ENCODE measurements at regions not wholly inside any gene's neighbourhood (a gene's known extent, or its start where the extent isn't known, plus 50 kb on each side); places are given as distances from the start of the nearest gene placed in this dataset.

DNA sequence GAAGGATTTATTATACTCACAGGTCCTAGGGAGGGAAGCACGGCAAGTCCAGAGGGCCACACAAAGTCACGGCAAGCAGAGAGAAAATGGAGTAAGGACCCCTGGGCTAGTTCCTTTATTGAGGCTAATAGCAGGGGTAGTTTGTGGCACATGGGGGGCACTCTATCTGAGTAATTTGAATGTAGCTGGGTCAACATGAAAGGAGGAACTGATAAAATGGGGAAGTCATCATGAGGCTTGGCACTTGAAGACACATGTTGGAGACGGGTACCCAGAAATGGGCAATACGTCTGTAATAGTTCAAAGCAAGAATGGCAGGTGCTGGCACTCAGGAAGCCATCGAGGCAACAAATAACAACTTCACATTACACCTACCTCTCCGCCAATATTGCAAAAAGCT is 1136.4 kb downstream of the MRPL39 start:
- Histone ChIP-seq H3K9me3 (ENCODE audit: severe bottlenecking) (no peaks in the 10 kb centered on the region), H3K27me3 (ENCODE audit: insufficient read depth, low read depth, severe bottlenecking) (no peaks in the 10 kb centered on the region), H3K4me3 (ENCODE audit: low read depth, low read length) (no peak overlapping the region), H3K27ac (no peak overlapping the region), H3K36me3 (no peaks in the 10 kb centered on the region)
- DNase-seq = no peak
- TF ChIP-seq, protein P1, sequence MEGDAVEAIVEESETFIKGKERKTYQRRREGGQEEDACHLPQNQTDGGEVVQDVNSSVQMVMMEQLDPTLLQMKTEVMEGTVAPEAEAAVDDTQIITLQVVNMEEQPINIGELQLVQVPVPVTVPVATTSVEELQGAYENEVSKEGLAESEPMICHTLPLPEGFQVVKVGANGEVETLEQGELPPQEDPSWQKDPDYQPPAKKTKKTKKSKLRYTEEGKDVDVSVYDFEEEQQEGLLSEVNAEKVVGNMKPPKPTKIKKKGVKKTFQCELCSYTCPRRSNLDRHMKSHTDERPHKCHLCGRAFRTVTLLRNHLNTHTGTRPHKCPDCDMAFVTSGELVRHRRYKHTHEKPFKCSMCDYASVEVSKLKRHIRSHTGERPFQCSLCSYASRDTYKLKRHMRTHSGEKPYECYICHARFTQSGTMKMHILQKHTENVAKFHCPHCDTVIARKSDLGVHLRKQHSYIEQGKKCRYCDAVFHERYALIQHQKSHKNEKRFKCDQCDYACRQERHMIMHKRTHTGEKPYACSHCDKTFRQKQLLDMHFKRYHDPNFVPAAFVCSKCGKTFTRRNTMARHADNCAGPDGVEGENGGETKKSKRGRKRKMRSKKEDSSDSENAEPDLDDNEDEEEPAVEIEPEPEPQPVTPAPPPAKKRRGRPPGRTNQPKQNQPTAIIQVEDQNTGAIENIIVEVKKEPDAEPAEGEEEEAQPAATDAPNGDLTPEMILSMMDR (IDR thresholded peaks at IDR 0.05; ENCODE audit: low read depth, low read length) = no peak

DNA sequence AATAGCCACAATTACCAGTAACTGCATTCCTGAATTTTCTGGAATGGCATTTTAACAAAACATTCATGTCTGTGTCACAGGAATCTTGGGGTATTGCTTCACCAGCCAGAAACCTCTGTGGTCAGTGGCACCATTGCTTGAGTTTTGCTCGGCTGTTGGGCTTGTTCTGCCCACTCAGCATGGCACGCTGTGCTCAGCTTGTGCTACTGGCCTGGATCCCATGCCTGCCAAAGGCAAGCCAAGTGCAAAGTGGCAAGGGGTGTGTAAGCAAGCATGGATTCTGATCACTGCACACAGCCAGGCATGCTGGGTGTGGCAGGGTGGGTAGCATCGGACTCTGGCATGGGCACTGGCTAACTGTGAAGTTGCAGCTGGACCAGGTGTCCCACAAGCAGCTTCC is 1150.9 kb downstream of the MRPL39 start:
- DNase-seq = no peak
- Histone ChIP-seq H3K27ac (no peak overlapping the region), H3K36me3 (no peaks in the 10 kb centered on the region), H3K4me3 (ENCODE audit: low read depth, low read length) (no peak overlapping the region), H3K27me3 (ENCODE audit: insufficient read depth, low read depth, severe bottlenecking) (no peaks in the 10 kb centered on the region), H3K9me3 (ENCODE audit: severe bottlenecking) (no peaks in the 10 kb centered on the region)
- TF ChIP-seq, protein P1 (IDR thresholded peaks at IDR 0.05; ENCODE audit: low read depth, low read length) = no peak

DNA sequence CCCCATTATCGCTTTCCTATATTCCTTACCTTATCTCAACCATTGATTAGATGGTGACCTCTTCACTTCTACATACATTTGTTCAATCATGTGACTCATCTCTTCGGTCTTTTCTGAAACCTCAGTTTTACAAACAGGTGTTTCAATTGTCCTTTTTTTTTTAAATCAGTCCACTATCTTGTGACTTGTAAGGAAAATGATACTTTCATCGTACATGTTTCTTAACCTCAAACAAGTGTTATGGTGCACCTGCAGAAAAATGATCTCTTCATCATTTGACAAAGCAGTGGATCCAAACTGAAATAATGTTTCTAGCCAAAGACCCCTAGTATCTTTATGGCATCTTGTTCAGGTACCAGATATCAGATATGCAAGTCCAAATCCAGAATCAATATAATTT is 1157.2 kb downstream of the MRPL39 start:
- H3K27ac ChIP-seq = no peak overlapping the region
- TF ChIP-seq, protein P1 (IDR thresholded peaks at IDR 0.05; ENCODE audit: low read depth, low read length) = no peak
- no peaks in the 10 kb centered on the region for H3K27me3 ChIP-seq (ENCODE audit: insufficient read depth, low read depth, severe bottlenecking)
- H3K4me3 ChIP-seq (ENCODE audit: low read depth, low read length) = no peak overlapping the region
- H3K9me3 ChIP-seq (ENCODE audit: severe bottlenecking) = no peaks in the 10 kb centered on the region
- H3K36me3 ChIP-seq = no peaks in the 10 kb centered on the region
- no peak for DNase-seq

DNA sequence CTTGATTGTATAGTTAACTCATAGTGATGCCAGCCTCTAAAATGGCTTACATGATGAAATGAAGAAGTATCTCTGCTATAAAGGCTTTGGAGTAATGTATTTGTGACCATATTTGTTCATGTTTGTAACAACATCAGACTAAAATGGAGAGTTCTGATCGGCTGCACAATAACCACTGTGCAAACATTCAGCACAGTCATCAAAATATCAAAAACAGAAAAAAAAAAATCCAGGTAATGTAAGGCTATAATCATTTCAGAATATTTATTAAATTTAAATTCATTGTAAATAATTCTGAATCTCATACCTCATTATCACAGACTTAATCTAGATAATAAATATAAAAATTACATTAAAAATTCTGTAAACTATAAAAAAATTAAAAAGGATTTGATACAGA is 1161.8 kb downstream of the MRPL39 start:
- DNase-seq = no peak
- no peaks in the 10 kb centered on the region for H3K36me3 ChIP-seq
- H3K9me3 ChIP-seq (ENCODE audit: severe bottlenecking) = no peaks in the 10 kb centered on the region
- no peak overlapping the region for H3K27ac ChIP-seq
- TF ChIP-seq, protein P1 (IDR thresholded peaks at IDR 0.05; ENCODE audit: low read depth, low read length) = no peak
- H3K27me3 ChIP-seq (ENCODE audit: insufficient read depth, low read depth, severe bottlenecking) = no peaks in the 10 kb centered on the region
- no peak overlapping the region for H3K4me3 ChIP-seq (ENCODE audit: low read depth, low read length)

DNA sequence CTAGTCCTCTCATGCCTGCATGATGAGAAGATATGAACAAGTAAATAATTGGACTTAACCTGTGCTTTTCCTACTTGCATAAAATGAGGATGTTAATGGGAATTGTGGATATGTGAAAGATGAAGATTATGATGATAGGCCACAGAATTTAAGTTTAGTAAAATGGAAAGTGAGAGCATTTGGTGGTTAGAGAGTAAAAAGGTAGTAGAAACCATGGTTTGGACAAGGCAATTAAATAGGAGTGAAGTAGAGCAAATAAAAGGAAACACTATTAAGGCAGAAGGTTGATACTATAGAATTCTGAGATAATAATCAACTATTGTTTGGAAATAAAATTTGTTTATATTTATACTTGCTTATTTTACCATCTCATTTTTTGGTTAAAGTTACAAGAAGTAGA is 1162.5 kb downstream of the MRPL39 start:
- no peaks in the 10 kb centered on the region for H3K27me3 ChIP-seq (ENCODE audit: insufficient read depth, low read depth, severe bottlenecking)
- DNase-seq = no peak
- no peak overlapping the region for H3K27ac ChIP-seq
- no peaks in the 10 kb centered on the region for H3K36me3 ChIP-seq
- H3K4me3 ChIP-seq (ENCODE audit: low read depth, low read length) = no peak overlapping the region
- H3K9me3 ChIP-seq (ENCODE audit: severe bottlenecking) = no peaks in the 10 kb centered on the region
- TF ChIP-seq, protein P1 (IDR thresholded peaks at IDR 0.05; ENCODE audit: low read depth, low read length) = no peak

DNA sequence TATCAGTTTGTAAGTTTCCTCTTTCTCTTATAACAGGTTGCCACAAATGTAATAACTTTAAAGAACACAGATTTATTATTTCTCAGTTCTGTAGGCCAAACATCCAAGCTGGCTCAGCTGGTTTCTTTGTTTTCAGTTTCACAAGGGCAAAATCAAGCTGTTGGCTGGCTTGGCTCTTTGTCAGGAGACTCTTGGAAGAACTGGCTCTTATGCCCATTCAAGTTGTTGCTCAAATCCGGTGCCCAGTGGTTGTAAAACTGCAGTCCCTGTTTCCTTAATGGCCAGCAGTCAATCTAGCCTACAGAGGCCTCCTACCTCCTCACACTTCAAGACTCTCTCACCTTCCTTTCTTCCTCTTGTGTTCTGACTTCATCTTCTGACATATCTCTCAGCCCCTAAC is 1171.0 kb downstream of the MRPL39 start:
- no peak for DNase-seq
- H3K4me3 ChIP-seq (ENCODE audit: low read depth, low read length) = no peak overlapping the region
- H3K9me3 ChIP-seq (ENCODE audit: severe bottlenecking) = no peaks in the 10 kb centered on the region
- H3K36me3 ChIP-seq = no peaks in the 10 kb centered on the region
- TF ChIP-seq, protein P1 (IDR thresholded peaks at IDR 0.05; ENCODE audit: low read depth, low read length) = no peak
- no peaks in the 10 kb centered on the region for H3K27me3 ChIP-seq (ENCODE audit: insufficient read depth, low read depth, severe bottlenecking)
- no peak overlapping the region for H3K27ac ChIP-seq

Measured in WERI-Rb-1 (cell line).